Peyer's patch (tissue), 4 donors: ENCODE measurements at regions not wholly inside any gene's neighbourhood (a gene's known extent, or its start where the extent isn't known, plus 50 kb on each side); places are given as distances from the start of the nearest gene placed in this dataset.
"Not testable (repeated sequence)": the region's sequence is repeated elsewhere in the genome, so short reads cannot be mapped to it uniquely, and the experiment has no call there.

Experiments used
- DNase-seq, 3 donors: peaks; one replicate each; pipeline ENCODE4 v3.0.0-alpha.2; 2017 to 2019
- H3K27ac ChIP-seq, 4 donors: fragments of 200-600 bp; sonication (generic); one replicate each; pipeline ENCODE4 v1.5.1; 2016 to 2019
- H3K27me3 ChIP-seq, 2 donors: fragments of 200-600 bp; sonication (generic); one replicate each; pipeline ENCODE4 v1.5.1; 2019
- H3K36me3 ChIP-seq, 3 donors: fragments of 200-600 bp; sonication (generic); one replicate each; pipeline ENCODE4 v1.5.1; 2016 to 2019
- H3K4me1 ChIP-seq, 4 donors: fragments of 200-600 bp; sonication (generic); one replicate each; pipeline ENCODE4 v1.5.1; 2016 to 2019
- H3K4me3 ChIP-seq, 4 donors: fragments of 200-600 bp; sonication (generic); 1 replicate in 3 of 4; 2 replicates in 1 of 4; pipeline ENCODE4 v1.5.1; 2016 to 2019; ENCODE audit warnings: mild to moderate bottlenecking in 1 of 4
- H3K9me3 ChIP-seq, 4 donors: fragments of 200-600 bp; sonication (generic); one replicate each; pipeline ENCODE4 v1.5.1; 2016 to 2019; ENCODE audit warnings: mild to moderate bottlenecking in 1 of 4

GRCh38 chr16:33913601-33914000, 454.2 kb downstream of the TP53TG3F start:
- H3K27me3 ChIP-seq, H3K27ac ChIP-seq, DNase-seq, H3K9me3 ChIP-seq, H3K4me1 ChIP-seq, H3K36me3 ChIP-seq, H3K4me3 ChIP-seq: not testable (repeated sequence)

GRCh38 chr16:33920761-33921545, 461.5 kb downstream of the TP53TG3F start:
- H3K4me3 ChIP-seq, DNase-seq, H3K4me1 ChIP-seq, H3K27me3 ChIP-seq, H3K36me3 ChIP-seq, H3K27ac ChIP-seq, H3K9me3 ChIP-seq: not testable (repeated sequence)

GRCh38 chr16:33922914-33923313, 463.5 kb downstream of the TP53TG3F start:
- not testable (repeated sequence) for H3K36me3 ChIP-seq, H3K4me3 ChIP-seq, H3K4me1 ChIP-seq, H3K27me3 ChIP-seq, H3K27ac ChIP-seq, H3K9me3 ChIP-seq, DNase-seq

GRCh38 chr16:33928026-33928425, 468.6 kb downstream of the TP53TG3F start:
- not testable (repeated sequence) for H3K27me3 ChIP-seq, H3K4me3 ChIP-seq, DNase-seq, H3K9me3 ChIP-seq, H3K36me3 ChIP-seq, H3K4me1 ChIP-seq, H3K27ac ChIP-seq

GRCh38 chr16:33932191-33932590, 472.8 kb downstream of the TP53TG3F start:
- H3K27ac ChIP-seq, DNase-seq, H3K9me3 ChIP-seq, H3K4me1 ChIP-seq, H3K36me3 ChIP-seq, H3K4me3 ChIP-seq, H3K27me3 ChIP-seq: not testable (repeated sequence)

GRCh38 chr16:33933039-33933438, 473.6 kb downstream of the TP53TG3F start:
- H3K27me3 ChIP-seq, H3K9me3 ChIP-seq, H3K36me3 ChIP-seq, H3K4me1 ChIP-seq, H3K4me3 ChIP-seq, DNase-seq, H3K27ac ChIP-seq: not testable (repeated sequence)

GRCh38 chr16:33935766-33936165, 476.4 kb downstream of the TP53TG3F start:
- H3K27me3 ChIP-seq, H3K9me3 ChIP-seq, H3K4me3 ChIP-seq, DNase-seq, H3K27ac ChIP-seq, H3K36me3 ChIP-seq, H3K4me1 ChIP-seq: not testable (repeated sequence)

GRCh38 chr16:33938097-33938496, 478.7 kb downstream of the TP53TG3F start:
- H3K27me3 ChIP-seq, H3K4me1 ChIP-seq, H3K36me3 ChIP-seq: not testable (repeated sequence)

GRCh38 chr16:33961536-33961935, 502.1 kb downstream of the TP53TG3F start:
- H3K9me3 ChIP-seq, DNase-seq, H3K4me3 ChIP-seq, H3K27ac ChIP-seq, H3K36me3 ChIP-seq, H3K4me1 ChIP-seq, H3K27me3 ChIP-seq: not testable (repeated sequence)

More at GRCh38 chr16:33938097-33938496, 478.7 kb downstream of the TP53TG3F start:
- H3K9me3 ChIP-seq, H3K4me3 ChIP-seq, H3K27ac ChIP-seq, DNase-seq: not testable (repeated sequence)

GRCh38 chr16:33965534-33965933, 506.1 kb downstream of the TP53TG3F start:
- not testable (repeated sequence) for H3K27me3 ChIP-seq, H3K27ac ChIP-seq, H3K4me1 ChIP-seq, H3K36me3 ChIP-seq, H3K4me3 ChIP-seq, H3K9me3 ChIP-seq, DNase-seq

GRCh38 chr16:33966855-33967254, 507.4 kb downstream of the TP53TG3F start:
- DNase-seq, H3K36me3 ChIP-seq, H3K27ac ChIP-seq: not testable (repeated sequence)

GRCh38 chr16:33974557-33974956, 515.1 kb downstream of the TP53TG3F start:
- not testable (repeated sequence) for H3K27me3 ChIP-seq, DNase-seq, H3K9me3 ChIP-seq, H3K4me3 ChIP-seq, H3K36me3 ChIP-seq, H3K4me1 ChIP-seq, H3K27ac ChIP-seq

More at GRCh38 chr16:33966855-33967254, 507.4 kb downstream of the TP53TG3F start:
- H3K9me3 ChIP-seq, H3K4me3 ChIP-seq, H3K27me3 ChIP-seq, H3K4me1 ChIP-seq: not testable (repeated sequence)

- H3K9me3 ChIP-seq: not testable (repeated sequence)
Observed at GRCh38 chr16:33975744-33976143, 516.3 kb downstream of the TP53TG3F start.

GRCh38 chr16:33976521-33976920, 517.1 kb downstream of the TP53TG3F start:
- H3K9me3 ChIP-seq, H3K4me1 ChIP-seq, H3K27me3 ChIP-seq, H3K4me3 ChIP-seq, H3K27ac ChIP-seq, H3K36me3 ChIP-seq: not testable (repeated sequence)
- peak in 1 of 3 donors; percentile 7 for DNase-seq

More at GRCh38 chr16:33975744-33976143, 516.3 kb downstream of the TP53TG3F start:
- H3K27me3 ChIP-seq, H3K27ac ChIP-seq, H3K4me3 ChIP-seq, DNase-seq, H3K36me3 ChIP-seq, H3K4me1 ChIP-seq: not testable (repeated sequence)

GRCh38 chr16:33978784-33979183, 519.4 kb downstream of the TP53TG3F start:
- not testable (repeated sequence) for H3K36me3 ChIP-seq, H3K9me3 ChIP-seq, H3K4me1 ChIP-seq, H3K4me3 ChIP-seq, H3K27ac ChIP-seq, H3K27me3 ChIP-seq, DNase-seq

- H3K36me3 ChIP-seq, H3K4me3 ChIP-seq, DNase-seq, H3K9me3 ChIP-seq, H3K27ac ChIP-seq, H3K27me3 ChIP-seq, H3K4me1 ChIP-seq: not testable (repeated sequence)
Observed at GRCh38 chr16:33979613-33980012, 520.2 kb downstream of the TP53TG3F start.
